Upper lobe of left lung (tissue), 6 donors: ENCODE measurements at regions not wholly inside any gene's neighbourhood (a gene's known extent, or its start where the extent isn't known, plus 50 kb on each side); places are given as distances from the start of the nearest gene placed in this dataset.

ENCODE experiments used
- ATAC-seq, 2 donors: fragments of 200-7000 bp; cut with Tn5 transposase; one replicate each; pipeline ENCODE4 v1.9.1; 2022; ENCODE audit warnings: mild to moderate bottlenecking in 2 of 2, moderate library complexity in 2 of 2; ENCODE audit not compliant: low FRiP score in 2 of 2
- DNase-seq, 2 donors: peaks; one replicate each; pipeline ENCODE4 v3.0.0-alpha.2; 2019 to 2020
- H3K27ac ChIP-seq, 4 donors: fragments of 200-600 bp; sonication (generic); one replicate each; pipeline ENCODE4 v1.5.1; 2016 to 2019
- H3K27me3 ChIP-seq, 4 donors: fragments of 200-600 bp; sonication (generic); one replicate each; pipeline ENCODE4 v1.5.1; 2017 to 2019
- H3K36me3 ChIP-seq, 4 donors: fragments of 200-600 bp; sonication (generic); one replicate each; pipeline ENCODE4 v1.5.1; 2016 to 2019
- H3K4me1 ChIP-seq, 4 donors: fragments of 200-600 bp; sonication (generic); one replicate each; pipeline ENCODE4 v1.5.1; 2018 to 2019
- H3K4me3 ChIP-seq, 4 donors: fragments of 200-600 bp; sonication (generic); one replicate each; pipeline ENCODE4 v1.5.1; 2017 to 2019; ENCODE audit warnings: mild to moderate bottlenecking in 2 of 4, moderate library complexity in 1 of 4
- H3K9me3 ChIP-seq, 4 donors: fragments of 200-600 bp; sonication (generic); one replicate each; pipeline ENCODE4 v1.5.1; 2018 to 2019
- CTCF ChIP-seq, 6 experiments: fragments of 450-650 bp in 4 of 6; fragments of 200-600 bp in 2 of 6; sonication (generic) in 2 of 6; IDR thresholded peaks; one replicate each; pipeline ENCODE4 v1.5.1; 2016 to 2019; ENCODE audit warnings: antibody characterized with exemption in 6 of 6
- EP300 ChIP-seq, 4 donors: sonication (generic); formaldehyde crosslinking; IDR thresholded peaks; one replicate each; pipeline ENCODE4 v1.5.1; 2017; ENCODE audit warnings: antibody characterized with exemption in 4 of 4, control low read depth in 2 of 4
- POLR2A ChIP-seq, 4 donors: fragments of 450-650 bp; IDR thresholded peaks; one replicate each; pipeline ENCODE4 v1.5.1; 2016 to 2017; ENCODE audit warnings: antibody characterized with exemption in 4 of 4, mild to moderate bottlenecking in 2 of 4
- POLR2AphosphoS5 ChIP-seq, 2 donors: sonication (generic); formaldehyde crosslinking; IDR thresholded peaks; one replicate each; pipeline ENCODE4 v1.5.1; 2017; ENCODE audit warnings: antibody characterized with exemption in 2 of 2
- WGBS, 2 donors: methylation state at CpG; one replicate each; pipeline ENCODE4 v1.1.5; 2017 to 2018; 5-methylcytosine and 5-hydroxymethylcytosine counted together
- donor health status: DM: no; HTN: no; CAD: no; lungs with moderate emphysema.
- donor health status: DM: no; HTN: yes; CAD: no; lungs with severe emphysema.

- peaks cover 5 to 17% (median 12%) of the 10 kb centered on the region in 4 donors for H3K4me1 ChIP-seq
- 61 to 67% methylated on average over 1 of the region's 1 CpG for WGBS, 2 donors
- H3K4me3 ChIP-seq: no peak overlapping the region
- H3K36me3 ChIP-seq: no peaks in the 10 kb centered on the region
- H3K27ac ChIP-seq: no peak overlapping the region
- TF ChIP-seq EP300 (IDR thresholded peaks at IDR 0.05): no peak
- TF ChIP-seq CTCF (IDR thresholded peaks at IDR 0.05): no peak
- no peak for TF ChIP-seq POLR2AphosphoS5 (IDR thresholded peaks at IDR 0.05)
- no peak for TF ChIP-seq POLR2A (IDR thresholded peaks at IDR 0.05)
- DNase-seq: no peak
- no peak for ATAC-seq
- H3K27me3 ChIP-seq: no peaks in the 10 kb centered on the region
- no peaks in the 10 kb centered on the region for H3K9me3 ChIP-seq
Measured at GRCh38 chr6:105791179-105791578, 295.0 kb upstream of the PRDM1 start.

GRCh38 chr6:105790635-105791034, 295.5 kb upstream of the PRDM1 start:
- Histone ChIP-seq H3K4me1 (peaks cover 5 to 16% (median 12%) of the 10 kb centered on the region in 4 donors), H3K4me3 (no peak overlapping the region), H3K9me3 (no peaks in the 10 kb centered on the region), H3K36me3 (no peaks in the 10 kb centered on the region), H3K27ac (no peak overlapping the region), H3K27me3 (no peaks in the 10 kb centered on the region)
- DNase-seq: no peak
- WGBS, 2 donors: 38 to 76% methylated on average over 1 of the region's 1 CpG
- ATAC-seq: no peak
- TF ChIP-seq CTCF (IDR thresholded peaks at IDR 0.05) (no peak), POLR2A (IDR thresholded peaks at IDR 0.05) (no peak), POLR2AphosphoS5 (IDR thresholded peaks at IDR 0.05) (no peak), EP300 (IDR thresholded peaks at IDR 0.05) (no peak)

- Histone ChIP-seq H3K36me3 (no peaks in the 10 kb centered on the region), H3K4me3 (no peak overlapping the region), H3K27ac (no peak overlapping the region), H3K9me3 (no peaks in the 10 kb centered on the region), H3K27me3 (no peaks in the 10 kb centered on the region), H3K4me1 (peaks cover 8 to 21% (median 13%) of the 10 kb centered on the region in 4 donors)
- WGBS, 2 donors: 66 to 72% methylated on average over 2 of the region's 2 CpGs
- ATAC-seq (no peak), DNase-seq (no peak)
- no peak for TF ChIP-seq POLR2A (IDR thresholded peaks at IDR 0.05)
Measured at GRCh38 chr6:105789935-105790334, 296.2 kb upstream of the PRDM1 start.

GRCh38 chr6:105787747-105788146, 298.4 kb upstream of the PRDM1 start:
- WGBS, 2 donors: 98 to 100% methylated on average over 4 to 5 of the region's 5 CpGs
- ATAC-seq: no peak
- TF ChIP-seq EP300 (IDR thresholded peaks at IDR 0.05) (no peak), POLR2AphosphoS5 (IDR thresholded peaks at IDR 0.05) (no peak), POLR2A (IDR thresholded peaks at IDR 0.05) (no peak), CTCF (IDR thresholded peaks at IDR 0.05) (no peak)

DNA sequence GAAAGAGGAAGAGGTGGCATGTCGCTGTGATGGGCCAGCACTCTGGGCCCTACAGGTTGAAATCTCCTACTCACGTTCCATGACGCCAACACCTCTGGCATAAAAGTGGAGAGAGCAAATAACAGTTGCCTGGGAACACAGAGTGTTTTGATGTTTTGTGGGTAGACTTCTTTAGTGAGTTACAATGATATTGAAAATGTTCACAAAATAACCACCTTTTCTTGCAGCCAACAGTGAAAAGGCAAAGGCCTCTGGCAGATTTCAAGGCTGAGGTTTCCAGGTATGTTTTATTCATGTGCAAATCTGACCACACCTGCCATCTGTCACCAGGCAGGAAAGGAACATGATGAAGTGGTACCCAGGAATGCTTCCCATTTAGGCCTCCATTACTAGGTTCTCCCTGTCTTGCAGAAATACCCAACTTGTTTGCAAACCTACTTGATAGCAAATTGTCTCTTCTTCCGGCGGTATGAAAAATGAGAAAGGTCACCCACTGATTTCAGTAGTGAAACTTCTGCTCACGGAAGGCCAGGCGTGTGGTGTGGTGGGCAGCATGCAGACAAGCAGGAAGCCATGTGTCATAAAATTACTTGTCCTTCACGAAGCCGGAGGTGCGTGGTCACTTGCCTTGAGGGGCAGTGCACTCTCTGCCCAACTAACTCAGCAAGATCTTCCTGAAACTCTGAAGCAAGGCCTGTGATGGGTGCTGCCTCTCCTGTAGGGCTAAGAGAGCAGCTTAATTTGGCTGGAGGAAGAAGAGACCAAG, 299.1 kb upstream of the PRDM1 start:
- Histone ChIP-seq H3K36me3 (no peaks in the 10 kb centered on the region), H3K9me3 (no peaks in the 10 kb centered on the region), H3K27ac (no peak overlapping the region), H3K27me3 (no peaks in the 10 kb centered on the region), H3K4me3 (no peak overlapping the region), H3K4me1 (peaks cover 0 to 11% (median 4%) of the 10 kb centered on the region in 4 donors)
- no peak for DNase-seq
- 80 to 82% methylated on average over 7 to 10 of the region's 10 CpGs for WGBS, 2 donors
- TF ChIP-seq CTCF (IDR thresholded peaks at IDR 0.05) (no peak), POLR2A (IDR thresholded peaks at IDR 0.05) (no peak), POLR2AphosphoS5 (IDR thresholded peaks at IDR 0.05) (no peak), EP300 (IDR thresholded peaks at IDR 0.05) (no peak)
- ATAC-seq: no peak

More at GRCh38 chr6:105787747-105788146, 298.4 kb upstream of the PRDM1 start:
- Histone ChIP-seq H3K27ac (no peak overlapping the region), H3K4me3 (no peak overlapping the region), H3K36me3 (no peaks in the 10 kb centered on the region), H3K27me3 (no peaks in the 10 kb centered on the region), H3K9me3 (no peaks in the 10 kb centered on the region), H3K4me1 (peaks cover 0 to 11% (median 6%) of the 10 kb centered on the region in 4 donors)
- no peak for DNase-seq
